NCI-H1436 treated with DMSO at 0.1 percent for 48 hours (cell line): ENCODE measurements at regions not wholly inside any gene's neighbourhood (a gene's known extent, or its start where the extent isn't known, plus 50 kb on each side); places are given as distances from the start of the nearest gene placed in this dataset.
A peak's percentile ranks its signal among the peaks of the same experiment; 100 is the strongest.

Source experiments
- DNase-seq: peaks from one replicate; lab custom pipeline; 2025; lab: John Stamatoyannopoulos, UW

DNA sequence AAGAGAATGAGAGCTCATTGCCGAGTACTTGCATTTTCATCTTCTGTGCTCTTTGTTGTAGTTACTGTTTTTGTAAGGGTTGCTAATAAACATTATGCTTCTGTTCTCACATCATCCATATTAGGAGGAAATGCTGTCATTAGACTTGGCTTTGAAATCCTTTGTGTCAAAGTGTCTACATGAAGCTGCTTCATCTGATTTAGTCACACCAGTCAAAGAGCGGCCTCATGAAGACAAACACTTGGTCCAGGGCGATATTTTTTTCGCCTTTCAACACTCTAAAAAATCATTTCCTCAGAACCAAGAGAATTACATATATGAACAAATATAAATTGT is 105.0 kb downstream of the SPRY2 start:
- no peak for DNase-seq

DNA sequence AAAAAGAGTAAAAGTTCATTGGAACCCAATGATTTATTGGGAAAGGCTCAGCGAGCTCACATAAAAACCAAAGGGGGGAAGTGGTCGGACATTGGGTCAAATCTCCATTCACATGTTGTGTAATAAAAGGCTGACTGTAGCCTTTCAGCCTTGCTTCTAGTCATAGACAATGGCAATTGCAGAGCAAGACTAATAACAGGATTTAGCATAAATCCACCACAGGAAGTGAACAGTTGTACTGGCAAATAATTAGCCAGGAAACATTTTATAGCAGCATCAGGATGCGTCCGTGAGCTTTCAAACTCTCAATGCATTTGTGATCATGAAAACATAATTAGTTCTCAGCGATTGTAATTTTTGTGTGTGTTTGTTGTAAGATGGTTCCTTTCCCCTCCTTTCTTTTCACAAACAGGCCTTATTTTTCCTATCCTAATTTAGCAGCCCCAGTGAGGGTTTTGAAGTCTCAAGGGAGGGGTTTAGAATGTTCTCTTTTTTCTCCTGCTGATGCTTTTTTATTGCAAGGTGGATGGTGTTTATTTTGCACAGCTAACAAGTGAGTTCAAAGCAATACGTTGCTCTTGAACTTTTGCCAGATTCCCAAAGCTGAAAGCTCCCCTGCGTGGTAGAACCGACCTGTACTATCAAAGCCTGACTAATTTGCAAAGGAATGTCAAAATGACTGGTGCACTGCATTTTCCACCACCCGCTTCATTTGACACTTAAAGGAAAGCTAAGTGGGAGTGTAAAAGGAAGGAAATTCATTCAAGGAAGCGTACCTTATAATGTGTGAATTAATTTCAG is 105.6 kb downstream of the SPRY2 start:
- DNase-seq = peak; percentile 7

DNA sequence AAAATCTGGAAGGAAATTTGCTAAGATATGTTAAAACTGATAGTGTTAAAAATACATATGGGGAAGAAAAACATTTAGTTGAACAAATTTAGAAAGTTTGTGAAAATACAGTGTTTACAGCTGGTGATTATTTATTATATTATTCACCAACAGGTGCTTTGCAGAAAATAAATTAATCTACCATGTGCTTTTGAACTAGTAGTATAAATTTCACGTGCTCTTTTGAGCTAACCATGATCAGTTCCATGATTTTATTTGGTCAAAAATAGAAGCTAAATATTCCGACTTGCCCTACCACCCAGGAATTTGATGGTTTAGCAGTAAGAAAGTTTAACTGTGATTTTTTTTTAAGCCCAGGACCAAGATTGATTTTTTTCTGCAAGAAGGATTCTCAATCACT is 113.3 kb downstream of the SPRY2 start:
- no peak for DNase-seq

DNA sequence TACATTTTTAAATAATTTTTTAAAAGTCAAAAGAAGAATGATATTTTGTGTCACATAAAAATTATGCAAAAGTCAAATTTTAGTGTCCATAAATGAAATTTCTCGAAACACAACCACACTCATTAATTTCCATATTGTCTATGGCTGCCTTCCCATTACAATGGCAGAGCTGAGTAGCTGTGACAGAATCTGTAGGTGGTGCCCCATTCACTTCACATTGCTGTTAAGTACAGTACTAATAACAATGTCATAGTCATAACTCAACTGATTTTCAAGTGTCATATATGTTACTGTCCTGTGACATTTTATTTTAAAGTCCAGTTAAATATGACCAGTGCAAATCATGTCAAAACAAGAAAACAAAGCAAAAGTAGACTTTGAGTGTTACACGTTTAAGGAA is 114.3 kb downstream of the SPRY2 start:
- no peak for DNase-seq

DNA sequence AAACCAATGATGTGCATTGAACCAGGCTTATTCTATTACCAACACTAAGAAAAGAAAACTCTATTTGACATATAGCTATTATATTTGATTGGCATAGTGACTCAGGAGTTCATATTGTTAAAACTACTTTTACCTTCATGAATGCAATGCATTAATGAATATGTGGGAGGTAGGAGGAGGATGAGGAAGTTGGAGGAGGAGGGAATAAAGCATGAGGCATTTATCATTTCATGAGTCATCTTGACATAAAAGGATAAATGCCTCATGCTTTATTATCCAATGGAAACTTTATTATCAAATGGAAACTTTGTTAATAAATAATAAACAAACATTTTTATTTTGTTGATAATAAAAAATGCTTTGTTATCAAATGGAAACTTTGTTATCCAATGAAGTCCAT is 116.5 kb downstream of the SPRY2 start:
- no peak for DNase-seq

DNA sequence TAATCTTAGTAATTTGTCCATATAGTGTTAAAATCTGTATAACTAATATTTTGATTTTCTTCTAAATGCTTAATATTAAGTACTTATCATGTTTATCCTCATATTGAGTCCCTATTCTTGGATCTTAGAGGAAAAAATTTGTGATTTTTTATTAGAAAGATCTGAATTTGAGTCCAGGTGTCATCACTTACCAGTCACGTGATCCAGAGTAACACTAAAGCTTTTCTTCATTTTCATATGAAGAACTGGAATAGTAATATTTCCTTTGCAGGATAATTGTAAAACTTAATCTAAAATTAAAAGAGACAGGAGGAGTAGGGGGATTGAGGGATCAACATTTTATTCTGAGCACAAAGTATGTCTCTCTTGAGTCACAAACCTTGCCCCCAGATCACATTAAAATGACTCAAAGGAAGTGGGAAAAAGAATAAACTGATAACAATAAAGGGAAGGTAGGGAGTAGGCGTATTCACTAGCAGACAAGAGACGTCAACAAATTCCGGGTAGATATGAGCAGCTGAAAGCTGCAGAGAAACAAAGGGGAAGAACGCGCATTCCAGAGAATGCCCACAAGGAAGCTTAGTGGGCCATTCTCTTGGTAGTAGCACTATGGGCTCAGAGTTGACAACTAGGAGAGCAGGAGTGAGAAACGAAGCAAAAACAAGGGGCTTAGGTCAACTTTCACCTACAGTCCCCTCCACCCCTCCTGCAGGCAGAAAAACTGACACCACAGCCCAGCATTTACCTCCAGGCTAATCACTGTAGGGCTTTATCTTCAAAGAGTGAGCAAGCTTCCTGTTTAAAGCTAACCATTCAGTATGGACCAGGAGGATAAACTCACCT is 123.1 kb downstream of the SPRY2 start:
- no peak for DNase-seq

DNA sequence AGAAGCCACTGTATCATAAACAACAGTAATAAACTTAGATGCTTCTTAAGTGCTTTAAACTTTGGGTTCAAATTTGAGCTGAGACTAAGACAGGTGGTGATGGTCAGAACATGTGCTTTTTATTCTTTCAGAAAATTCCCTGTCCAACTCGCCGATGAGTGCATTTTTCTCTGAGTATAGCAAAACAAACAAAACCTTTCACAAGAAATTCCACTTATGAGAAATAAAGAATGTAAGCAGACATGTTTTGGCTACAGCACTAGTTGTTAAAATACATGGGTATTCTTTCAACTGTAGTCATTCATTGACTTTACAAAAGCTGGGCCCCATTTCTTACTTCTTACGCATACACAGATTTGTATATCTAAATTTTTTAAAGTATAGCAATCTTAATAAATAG is 125.6 kb downstream of the SPRY2 start:
- no peak for DNase-seq

DNA sequence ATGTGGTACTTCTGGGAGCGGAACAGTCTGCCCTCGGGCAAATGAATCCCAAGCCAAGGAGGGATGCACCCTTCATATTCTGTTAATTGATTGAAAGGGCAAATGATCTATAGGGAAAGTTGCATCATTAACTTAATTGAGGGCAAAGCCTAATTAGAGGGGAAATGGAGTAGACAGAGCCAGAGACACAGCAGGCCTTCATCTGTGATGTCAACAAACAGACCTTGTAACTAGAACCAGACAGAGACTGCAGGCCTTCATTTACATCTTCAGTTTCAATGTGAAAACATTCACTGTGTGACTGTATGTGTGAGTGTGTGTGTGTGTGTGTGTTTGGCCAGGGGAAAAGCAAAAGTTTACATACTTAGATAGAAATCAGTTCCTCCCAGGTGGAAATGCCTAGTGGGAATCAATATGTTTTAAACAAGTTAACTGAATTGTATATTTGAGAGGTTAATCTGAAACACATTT is 126.4 kb downstream of the SPRY2 start:
- no peak for DNase-seq

DNA sequence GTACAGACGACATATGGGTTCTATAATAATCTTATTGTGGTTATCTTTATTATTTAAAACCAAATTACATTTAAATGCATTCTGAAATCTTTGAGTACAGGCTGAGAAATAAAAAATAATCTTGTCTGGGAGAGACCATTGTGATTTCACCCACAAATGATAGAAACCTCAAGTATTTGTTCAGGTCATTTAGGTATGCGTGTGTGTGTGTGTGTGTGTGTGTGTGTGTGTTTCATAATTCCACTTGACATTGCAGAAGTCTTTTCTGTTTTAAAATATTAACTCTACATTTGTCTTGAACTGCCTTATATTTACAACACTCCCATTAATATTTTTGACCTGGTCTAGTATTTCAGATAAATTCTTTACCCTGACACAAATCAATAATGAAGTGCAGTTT is 126.9 kb downstream of the SPRY2 start:
- no peak for DNase-seq

DNA sequence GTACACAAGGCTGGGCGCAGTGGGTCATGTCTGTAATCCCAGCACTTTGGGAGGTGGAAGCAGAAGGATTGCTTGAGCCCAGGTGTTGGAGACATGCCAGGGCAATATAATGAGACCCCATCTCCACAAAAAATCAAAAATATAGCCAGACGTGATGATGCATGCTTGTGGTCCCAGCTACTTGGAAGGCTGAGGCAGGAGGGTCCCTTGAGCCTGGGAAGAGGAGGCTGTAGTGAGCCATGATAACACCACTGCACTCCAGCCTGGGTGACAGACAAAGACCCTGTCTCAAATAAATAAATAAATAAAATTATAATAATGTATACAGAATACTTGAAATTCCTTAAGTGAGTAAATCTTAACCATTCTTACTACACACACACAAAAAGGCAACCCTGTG is 127.7 kb downstream of the SPRY2 start:
- no peak for DNase-seq

DNA sequence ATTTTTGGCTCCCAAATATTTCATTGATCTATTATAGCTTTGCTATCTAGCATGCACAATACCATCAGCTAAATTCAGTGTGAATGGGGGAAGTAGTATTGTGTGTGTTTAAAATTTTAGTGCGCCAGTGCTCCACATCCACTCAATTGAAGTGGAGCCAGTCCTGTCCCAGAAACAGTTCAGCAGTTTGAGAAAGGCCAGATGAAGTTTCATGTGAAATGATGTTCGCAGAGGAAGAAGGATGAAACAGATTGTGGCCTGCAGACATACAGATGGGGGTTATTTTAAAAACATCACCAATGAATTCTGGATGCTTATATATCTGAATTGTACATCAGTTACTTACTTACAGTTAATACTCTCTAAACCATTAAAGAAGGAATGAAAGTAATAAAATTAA is 129.4 kb downstream of the SPRY2 start:
- no peak for DNase-seq

DNA sequence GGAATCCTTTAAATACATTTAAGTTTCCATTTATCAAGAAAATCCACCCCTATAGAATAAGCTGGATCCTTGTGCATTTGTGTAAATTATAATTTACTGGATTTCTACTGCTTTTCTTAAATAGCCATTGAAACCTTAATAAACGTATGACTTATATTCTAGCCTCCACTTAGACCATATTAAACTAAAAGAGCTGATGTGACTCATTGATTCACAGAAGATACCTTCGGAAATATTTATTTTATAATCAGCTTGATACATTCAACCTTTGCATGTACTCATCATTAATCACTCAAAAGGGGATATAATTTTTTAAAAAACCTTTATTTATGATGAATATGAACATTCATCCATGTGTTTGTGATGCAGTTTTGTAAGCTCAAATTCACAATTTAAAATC is 136.3 kb downstream of the SPRY2 start:
- DNase-seq = no peak

DNA sequence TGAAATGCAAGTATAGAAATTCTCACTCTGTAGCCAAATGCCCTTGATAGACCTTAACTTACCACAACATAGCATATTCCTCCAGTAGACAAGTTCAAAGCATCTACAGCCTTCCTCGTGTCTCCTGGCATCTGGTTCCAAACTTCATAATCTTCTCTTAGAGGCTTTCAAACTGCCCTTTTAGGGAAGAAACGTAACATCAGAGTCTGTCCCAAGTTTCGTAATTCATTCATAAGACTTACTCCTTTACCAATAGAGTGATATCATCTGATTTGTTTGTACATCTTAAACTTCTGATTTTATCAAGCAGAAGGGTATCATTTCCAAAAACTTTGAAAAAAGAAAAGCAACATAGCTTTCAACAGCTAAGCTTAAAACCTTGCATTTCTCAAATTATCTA is 137.4 kb downstream of the SPRY2 start:
- DNase-seq = no peak

DNA sequence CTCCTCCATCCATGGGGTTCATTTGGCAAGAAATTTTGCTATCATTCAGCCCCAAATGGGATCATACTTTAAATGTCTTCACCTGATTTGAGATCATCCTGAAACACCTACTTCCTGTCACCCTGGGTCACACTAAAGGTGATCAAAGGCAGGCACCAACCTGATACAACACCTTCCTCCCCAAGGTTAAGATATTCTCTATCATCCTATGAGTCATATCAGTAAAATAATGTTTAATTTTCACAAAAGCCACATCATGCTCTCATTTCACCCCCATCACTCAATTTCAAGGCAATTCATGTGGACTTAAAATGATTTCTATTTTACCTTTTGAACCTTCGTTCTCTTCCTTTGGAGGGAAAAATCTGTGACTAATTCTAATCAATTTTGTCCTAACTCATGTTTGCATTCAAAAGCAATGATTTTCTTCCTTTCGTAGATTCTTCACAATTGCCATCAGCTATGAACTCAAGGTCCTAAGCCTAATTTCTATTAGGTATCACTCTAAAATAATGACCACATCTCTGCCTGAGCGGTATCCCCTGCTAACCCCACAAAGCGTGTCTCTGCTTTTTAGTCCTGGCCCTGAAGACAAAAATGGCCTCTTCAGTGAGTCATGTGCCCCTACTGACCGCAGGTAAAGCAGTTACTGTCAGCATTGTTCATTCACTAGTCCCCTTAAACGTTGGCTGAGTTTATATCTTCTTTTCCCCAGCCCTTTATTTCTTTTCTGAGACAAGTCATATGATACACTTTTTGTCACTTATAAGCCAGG is 139.0 kb downstream of the SPRY2 start:
- DNase-seq = no peak

DNA sequence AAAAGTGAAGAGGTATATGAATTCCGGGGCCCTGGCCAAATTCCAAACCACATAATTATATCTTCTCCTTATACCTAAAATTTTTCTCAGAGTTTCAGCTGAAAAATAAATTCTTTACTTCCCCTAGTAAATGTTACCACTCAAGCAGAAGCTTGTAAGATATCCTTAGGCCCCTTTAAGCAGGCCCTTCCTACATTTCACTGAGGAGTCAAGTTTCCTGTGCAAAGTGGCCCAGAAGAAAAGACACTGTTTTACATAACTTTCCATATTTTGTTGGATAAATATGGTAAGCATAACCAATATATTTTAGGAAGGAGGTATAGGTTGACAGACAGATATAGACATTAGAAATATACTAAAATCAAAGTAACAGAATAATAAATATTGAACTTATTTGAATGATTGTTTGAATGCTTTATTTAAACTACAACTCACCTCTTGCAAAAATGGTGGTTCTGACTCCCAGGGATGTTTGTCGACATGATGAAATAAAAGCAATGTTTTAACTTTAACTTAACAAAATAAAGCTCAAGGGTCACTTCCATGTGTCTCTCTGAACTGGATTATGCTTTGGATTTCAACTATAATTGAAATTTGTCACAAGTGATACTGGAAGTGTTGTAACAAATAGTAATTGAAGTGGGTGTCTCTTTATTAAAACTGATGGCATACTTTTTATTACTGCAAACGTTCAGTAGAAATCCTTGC is 141.2 kb downstream of the SPRY2 start:
- no peak for DNase-seq

DNA sequence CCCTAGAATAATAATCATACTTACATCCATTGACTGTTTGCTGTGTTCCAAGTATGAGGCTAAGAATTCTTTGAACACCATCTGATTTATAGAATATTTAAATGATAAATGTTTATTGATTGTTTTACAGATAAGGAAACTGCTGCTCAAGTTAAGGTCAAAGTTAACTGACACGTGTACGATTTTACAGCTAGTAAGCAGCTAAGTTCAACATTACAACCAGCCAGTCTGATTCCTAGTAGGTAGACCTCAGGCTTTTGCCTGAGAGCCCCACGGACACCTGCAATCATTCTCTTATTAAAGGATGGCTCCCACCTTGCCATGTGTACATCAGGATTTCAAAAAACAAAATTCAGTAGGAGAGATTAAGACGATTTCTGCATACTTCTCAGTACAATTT is 141.9 kb downstream of the SPRY2 start:
- no peak for DNase-seq

DNA sequence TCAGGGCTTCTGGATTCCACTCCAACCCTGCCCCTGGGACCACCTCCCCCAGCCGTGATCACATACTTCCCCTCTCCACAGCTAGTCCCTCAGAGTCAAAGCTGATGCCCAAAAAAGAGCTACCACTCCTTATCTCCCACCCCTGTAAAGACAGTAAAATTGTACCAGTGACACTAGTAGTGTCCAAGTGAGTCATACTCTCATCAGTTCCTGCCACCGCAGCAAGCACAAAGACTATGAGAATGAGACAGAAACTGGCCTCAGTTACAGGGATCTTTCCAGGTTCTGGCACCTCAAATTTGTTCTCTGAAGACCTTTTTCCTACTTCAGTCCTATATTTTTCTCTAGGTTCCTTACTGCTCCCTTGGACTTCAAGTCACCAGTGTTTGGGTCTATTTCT is 144.2 kb downstream of the SPRY2 start:
- DNase-seq = no peak

DNA sequence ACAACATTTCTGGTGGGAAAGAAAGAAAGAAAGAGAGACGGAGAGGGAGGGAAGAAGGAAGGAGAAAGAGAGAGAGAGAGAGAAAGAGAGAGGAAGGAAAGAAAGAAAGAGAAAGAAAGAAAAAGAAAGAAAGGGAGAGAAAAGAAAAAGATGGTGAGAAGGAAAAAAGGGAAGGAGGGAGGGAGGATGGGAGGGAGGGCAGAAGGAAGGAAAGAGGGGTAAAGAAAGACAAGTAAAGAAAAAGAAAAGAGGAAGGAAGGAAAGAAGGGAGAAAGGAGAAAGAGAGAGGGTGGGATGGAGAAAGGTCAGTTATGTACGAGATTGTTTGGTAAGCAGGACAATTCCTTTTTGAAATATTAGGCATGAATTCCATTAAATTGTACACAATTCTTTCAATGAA is 145.3 kb downstream of the SPRY2 start:
- DNase-seq = no peak

DNA sequence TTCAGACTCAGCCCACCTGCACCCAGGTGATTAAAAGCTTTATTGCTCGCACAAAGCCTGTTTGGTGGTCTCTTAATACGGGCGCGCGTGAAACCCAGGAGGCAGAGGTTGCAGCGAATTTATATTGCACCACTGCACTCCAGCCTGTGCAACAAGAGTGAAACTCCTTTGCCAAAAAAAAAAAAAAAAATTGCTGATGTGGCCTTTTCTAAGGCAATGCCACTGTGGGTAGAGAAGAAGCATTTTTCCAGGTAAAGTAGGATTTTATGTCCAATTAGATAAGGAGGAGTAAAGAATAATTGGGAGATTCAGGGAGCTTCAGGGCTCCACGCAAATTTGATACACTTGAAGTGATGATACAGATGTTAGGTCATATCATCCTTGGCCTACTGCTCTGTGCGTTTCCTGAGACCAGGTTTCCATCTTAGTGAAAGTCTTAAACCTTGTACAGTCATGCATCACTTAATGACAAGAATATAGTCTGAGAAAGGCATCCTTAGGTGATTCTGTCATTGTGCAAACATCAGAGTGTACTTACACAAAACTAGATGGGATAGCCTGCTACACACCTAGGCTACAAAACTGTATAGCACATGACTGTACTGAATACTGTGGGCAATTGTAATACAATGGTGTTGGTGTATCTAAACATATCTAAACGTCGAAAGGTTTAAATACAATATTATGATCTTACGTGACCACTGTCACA is 150.9 kb downstream of the SPRY2 start:
- no peak for DNase-seq

DNA sequence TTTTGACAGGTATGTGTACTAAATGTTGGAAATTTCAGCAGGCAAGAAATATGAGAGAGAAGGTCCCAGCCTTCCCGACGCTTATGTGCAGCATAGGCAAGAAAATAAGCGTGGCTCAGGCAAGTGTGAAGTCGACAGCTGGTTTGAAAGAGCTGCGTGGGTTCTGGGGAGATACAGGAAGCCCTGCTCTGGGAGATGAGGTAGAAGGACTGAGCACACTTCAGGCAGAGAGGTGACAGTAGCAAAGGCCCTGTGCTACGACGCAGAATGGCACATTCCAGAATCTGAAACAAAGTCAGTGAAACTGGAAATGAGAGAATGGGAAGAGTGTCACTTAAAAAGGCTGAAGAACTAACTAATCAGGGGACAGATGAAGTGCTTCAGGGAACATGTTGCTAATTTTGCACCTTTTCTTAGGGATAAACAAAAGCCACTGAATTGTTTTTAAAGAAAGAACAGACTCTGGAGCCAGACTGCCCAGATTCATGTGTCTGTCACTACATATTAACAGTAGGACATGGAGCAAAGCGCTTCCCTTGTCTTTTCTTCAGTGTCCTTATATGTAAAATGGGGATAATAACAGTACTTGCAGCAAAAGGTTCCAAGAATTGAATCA is 160.1 kb downstream of the SPRY2 start:
- DNase-seq = no peak

DNA sequence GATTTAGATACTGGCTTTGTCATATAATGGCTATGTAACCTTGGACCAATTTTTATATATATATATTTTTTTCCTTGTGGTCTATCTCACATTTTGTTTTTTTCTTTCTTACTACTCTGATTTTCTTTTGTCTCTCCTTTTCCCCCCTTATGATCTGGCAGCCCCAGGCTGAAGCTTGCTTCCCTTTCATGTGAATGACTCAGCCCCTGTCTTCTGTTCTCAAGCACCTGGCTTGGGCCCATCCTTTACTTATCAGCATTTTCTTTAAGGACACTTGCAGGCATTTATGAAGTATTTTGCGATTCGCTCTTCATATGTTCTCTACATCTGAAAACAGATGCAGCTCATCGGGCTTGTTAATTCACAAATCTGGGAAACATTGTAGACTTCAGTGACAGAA is 163.6 kb downstream of the SPRY2 start:
- DNase-seq = no peak
